Mucosa of descending colon (tissue), 3 donors: ENCODE measurements at regions not wholly inside any gene's neighbourhood (a gene's known extent, or its start where the extent isn't known, plus 50 kb on each side); places are given as distances from the start of the nearest gene placed in this dataset.

Source experiments
- ATAC-seq: fragments of 200-7000 bp; cut with Tn5 transposase; one replicate; pipeline ENCODE4 v1.9.1; 2020; ENCODE audit warnings: mild to moderate bottlenecking, moderate library complexity
- DNase-seq, 3 donors: peaks; one replicate each; pipeline ENCODE4 v3.0.0-alpha.2; 2020
- H3K36me3 ChIP-seq: fragments of 200-600 bp; one replicate; pipeline ENCODE4 v1.8.0; 2021; ENCODE audit warnings: low read depth, mild to moderate bottlenecking
- H3K4me1 ChIP-seq: fragments of 200-600 bp; one replicate; pipeline ENCODE4 v1.8.0; 2021; ENCODE audit warnings: low read depth, mild to moderate bottlenecking
- H3K4me3 ChIP-seq: fragments of 200-600 bp; one replicate; pipeline ENCODE4 v1.8.0; 2021; ENCODE audit warnings: mild to moderate bottlenecking
- H3K9me3 ChIP-seq: fragments of 200-600 bp; one replicate; pipeline ENCODE4 v1.8.0; 2021; ENCODE audit warnings: mild to moderate bottlenecking
- CTCF ChIP-seq: fragments of 200-600 bp; IDR thresholded peaks from one replicate; pipeline ENCODE4 v1.8.0; 2022; ENCODE audit warnings: antibody characterized with exemption, mild to moderate bottlenecking
- intact Hi-C, 2 donors: fragments of 100-400 bp; cut with DNase I in 1 of 2; cut with micrococcal nuclease in 1 of 2; formaldehyde crosslinking; loops; one replicate each; pipeline versions ENCODE4 v1.11.0 to v1.11.1; 2022; cut with DNase I, micrococcal nuclease
- donor health status: DM: no; HTN: no; CAD: no; lungs with moderate emphysema.
- donor health status: DM: no; HTN: no; CAD: no.
- donor health status: DM: no; HTN: yes; CAD: no.

GRCh38 chr17:69637446-69638156 is 223.1 kb downstream of the MAP2K6 start:
- no peaks in the 10 kb centered on the region for H3K36me3 ChIP-seq
- intact Hi-C loops: no loop called here
- no peak for TF ChIP-seq CTCF
- no peaks in the 10 kb centered on the region for H3K4me1 ChIP-seq
- DNase-seq (no peak), ATAC-seq (no peak)
- H3K9me3 ChIP-seq: no peaks in the 10 kb centered on the region
- no peak overlapping the region for H3K4me3 ChIP-seq

GRCh38 chr17:69639096-69639495 is 224.6 kb downstream of the MAP2K6 start:
- Histone ChIP-seq H3K4me1 (no peaks in the 10 kb centered on the region), H3K4me3 (no peak overlapping the region), H3K9me3 (no peaks in the 10 kb centered on the region), H3K36me3 (no peaks in the 10 kb centered on the region)
- no peak for DNase-seq
- intact Hi-C loops: no loop called here
- no peak for TF ChIP-seq CTCF
- no peak for ATAC-seq

GRCh38 chr17:69640073-69640472 is 225.6 kb downstream of the MAP2K6 start:
- Histone ChIP-seq H3K9me3 (no peaks in the 10 kb centered on the region), H3K4me1 (no peaks in the 10 kb centered on the region), H3K36me3 (no peaks in the 10 kb centered on the region), H3K4me3 (no peak overlapping the region)
- TF ChIP-seq CTCF: no peak
- no peak for DNase-seq
- no peak for ATAC-seq
- intact Hi-C loops: no loop called here

- no peak for TF ChIP-seq CTCF
- H3K36me3 ChIP-seq: no peaks in the 10 kb centered on the region
- ATAC-seq (no peak), DNase-seq (no peak)
- H3K9me3 ChIP-seq: no peaks in the 10 kb centered on the region
- intact Hi-C loops: no loop called here
- H3K4me1 ChIP-seq: no peaks in the 10 kb centered on the region
- no peak overlapping the region for H3K4me3 ChIP-seq
Measured at GRCh38 chr17:69643686-69644085, 229.2 kb downstream of the MAP2K6 start.

- no peak for TF ChIP-seq CTCF
- ATAC-seq: no peak
- Histone ChIP-seq H3K9me3 (no peaks in the 10 kb centered on the region), H3K4me3 (no peak overlapping the region), H3K4me1 (no peaks in the 10 kb centered on the region), H3K36me3 (no peaks in the 10 kb centered on the region)
- DNase-seq: no peak
- intact Hi-C loops: no loop called here
Measured at GRCh38 chr17:69646729-69647128, 232.2 kb downstream of the MAP2K6 start.

GRCh38 chr17:69650881-69651280 is 236.4 kb downstream of the MAP2K6 start:
- Histone ChIP-seq H3K4me1 (no peaks in the 10 kb centered on the region), H3K9me3 (no peaks in the 10 kb centered on the region), H3K36me3 (no peaks in the 10 kb centered on the region), H3K4me3 (no peak overlapping the region)
- DNase-seq (no peak), ATAC-seq (no peak)
- no peak for TF ChIP-seq CTCF
- intact Hi-C loops: no loop called here
